ENCODE measurements at regions not wholly inside any gene's neighbourhood (a gene's known extent, or its start where the extent isn't known, plus 50 kb on each side); places are given as distances from the start of the nearest gene placed in this dataset.

GRCh38 chrX:11995146-11995545, 143.1 kb upstream of the FRMPD4 start:
- no peak for DNase-seq
- Histone ChIP-seq H3K27ac (ENCODE audit: low read length in 2 of 2) (no peak overlapping the region), H3K9ac (ENCODE audit: low read length) (no peak overlapping the region), H3K79me2 (ENCODE audit: control insufficient read depth, insufficient read depth, low read length) (no peaks in the 10 kb centered on the region), H3K4me2 (replicated peaks; ENCODE audit: low read depth, low read length, poor library complexity, severe bottlenecking) (no peak overlapping the region), H4K20me1 (ENCODE audit: control insufficient read depth, insufficient read depth, low read length, poor library complexity, severe bottlenecking) (no peaks in the 10 kb centered on the region), H3K4me1 (ENCODE audit: control insufficient read depth in 2 of 2, insufficient read depth in 2 of 2, low read length in 2 of 2) (no peaks in the 10 kb centered on the region), H2AFZ (ENCODE audit: insufficient read depth, low read depth, low read length, poor library complexity, severe bottlenecking) (no peak overlapping the region), H3K9me3 (ENCODE audit: control extremely low read depth in 1 of 3, control insufficient read depth in 2 of 3, insufficient read depth in 1 of 3, low read length in 2 of 3) (no peaks in the 10 kb centered on the region), H3K36me3 (replicated peaks in 1 of 2; ENCODE audit: control extremely low read depth in 1 of 2, control insufficient read depth in 1 of 2, extremely low read depth in 1 of 2, insufficient read depth in 2 of 2, low read length in 1 of 2) (no peaks in the 10 kb centered on the region), H3K4me3 (ENCODE audit: control extremely low read depth in 1 of 5, extremely low read depth in 1 of 5, insufficient read depth in 1 of 5, low read depth in 2 of 5, low read length in 4 of 5) (no peak overlapping the region), H3K27me3 (replicated peaks in 1 of 4; ENCODE audit: control extremely low read depth in 1 of 4, control insufficient read depth in 3 of 4, insufficient read depth in 4 of 4, low read length in 3 of 4) (no peaks in the 10 kb centered on the region)
- no peaks in the 10 kb centered on the region for H3K4me1 Mint-ChIP-seq
- no peaks in the 10 kb centered on the region for H3K9me3 Mint-ChIP-seq (ENCODE audit: insufficient read depth)
- no peak overlapping the region for H3K4me3 Mint-ChIP-seq
- no peak overlapping the region for H3K27ac Mint-ChIP-seq
- intact Hi-C loops (cut with micrococcal nuclease), result no loop called here
- WGBS (ENCODE audit: insufficient coverage), result no CpG with 5 or more reads among the region's 1 CpG
- ATAC-seq (ENCODE audit: low read depth), result no peak
- TF ChIP-seq CTCF (IDR thresholded peaks at IDR 0.05) (no peak), EZH2 (IDR thresholded peaks at IDR 0.05; ENCODE audit: borderline replicate concordance, insufficient read depth, low read depth, low read length, poor library complexity, severe bottlenecking) (no peak)
- ChIA-PET POLR2A (no interaction called here), CTCF (no interaction called here)
- no peaks in the 10 kb centered on the region for H3K27me3 Mint-ChIP-seq

GRCh38 chrX:11996810-11997209, 141.5 kb upstream of the FRMPD4 start:
- no peaks in the 10 kb centered on the region for H3K4me1 Mint-ChIP-seq
- peaks cover 0 to 5% (median 0%) of the 10 kb centered on the region in 4 experiments for H3K27me3 ChIP-seq (replicated peaks in 1 of 4; ENCODE audit: control extremely low read depth in 1 of 4, control insufficient read depth in 3 of 4, insufficient read depth in 4 of 4, low read length in 3 of 4)
- ChIA-PET CTCF (no interaction called here), POLR2A (no interaction called here)
- H3K27ac Mint-ChIP-seq, result no peak overlapping the region
- ATAC-seq (ENCODE audit: low read depth) (no peak), DNase-seq (no peak)
- no peaks in the 10 kb centered on the region for H3K4me1 ChIP-seq (ENCODE audit: control insufficient read depth in 2 of 2, insufficient read depth in 2 of 2, low read length in 2 of 2)
- H3K27me3 Mint-ChIP-seq, result peaks cover 3% of the 10 kb centered on the region
- H3K79me2 ChIP-seq (ENCODE audit: control insufficient read depth, insufficient read depth, low read length), result no peaks in the 10 kb centered on the region
- H4K20me1 ChIP-seq (ENCODE audit: control insufficient read depth, insufficient read depth, low read length, poor library complexity, severe bottlenecking), result no peaks in the 10 kb centered on the region
- intact Hi-C loops (cut with micrococcal nuclease), result no loop called here
- no peak overlapping the region for H3K4me2 ChIP-seq (replicated peaks; ENCODE audit: low read depth, low read length, poor library complexity, severe bottlenecking)
- H2AFZ ChIP-seq (ENCODE audit: insufficient read depth, low read depth, low read length, poor library complexity, severe bottlenecking), result no peak overlapping the region
- 67% methylated on average over 1 of the region's 2 CpGs for WGBS (ENCODE audit: insufficient coverage)
- H3K4me3 Mint-ChIP-seq, result no peak overlapping the region
- TF ChIP-seq EZH2 (IDR thresholded peaks at IDR 0.05; ENCODE audit: borderline replicate concordance, insufficient read depth, low read depth, low read length, poor library complexity, severe bottlenecking), result no peak
- no peak for TF ChIP-seq CTCF (IDR thresholded peaks at IDR 0.05)
- no peak overlapping the region for H3K4me3 ChIP-seq (ENCODE audit: control extremely low read depth in 1 of 5, extremely low read depth in 1 of 5, insufficient read depth in 1 of 5, low read depth in 2 of 5, low read length in 4 of 5)
- no peak overlapping the region for H3K9ac ChIP-seq (ENCODE audit: low read length)
- H3K9me3 Mint-ChIP-seq (ENCODE audit: insufficient read depth), result no peaks in the 10 kb centered on the region
- H3K36me3 ChIP-seq (replicated peaks in 1 of 2; ENCODE audit: control extremely low read depth in 1 of 2, control insufficient read depth in 1 of 2, extremely low read depth in 1 of 2, insufficient read depth in 2 of 2, low read length in 1 of 2), result no peaks in the 10 kb centered on the region
- no peak overlapping the region for H3K27ac ChIP-seq (ENCODE audit: low read length in 2 of 2)
- H3K9me3 ChIP-seq (ENCODE audit: control extremely low read depth in 1 of 3, control insufficient read depth in 2 of 3, insufficient read depth in 1 of 3, low read length in 2 of 3), result no peaks in the 10 kb centered on the region
